Ishikawa (cell line): ENCODE measurements at regions not wholly inside any gene's neighbourhood (a gene's known extent, or its start where the extent isn't known, plus 50 kb on each side); places are given as distances from the start of the nearest gene placed in this dataset.

Source experiments
- CEBPB ChIP-seq: IDR thresholded peaks from 2 replicates; pipeline ENCODE4 v1.6.1; 2012
- CREB1 ChIP-seq: IDR thresholded peaks from 2 replicates; pipeline ENCODE4 v1.6.1; 2012; ENCODE audit warnings: low read depth
- EGR1 ChIP-seq: IDR thresholded peaks from 2 replicates; pipeline ENCODE4 v1.6.1; 2012
- EP300 ChIP-seq: IDR thresholded peaks from 2 replicates; pipeline ENCODE4 v1.6.1; 2012; ENCODE audit warnings: borderline replicate concordance
- FOXM1 ChIP-seq: IDR thresholded peaks from 2 replicates; pipeline ENCODE4 v1.6.1; 2012; ENCODE audit warnings: low read depth, borderline replicate concordance
- MAX ChIP-seq: IDR thresholded peaks from 2 replicates; pipeline ENCODE4 v1.6.1; 2012
- NFIC ChIP-seq: IDR thresholded peaks from 2 replicates; pipeline ENCODE4 v1.6.1; 2012
- RAD21 ChIP-seq: IDR thresholded peaks from 2 replicates; pipeline ENCODE4 v1.6.1; 2012; ENCODE audit warnings: low read depth
- REST ChIP-seq: IDR thresholded peaks from 2 replicates; pipeline ENCODE4 v1.6.1; 2012; ENCODE audit warnings: low read depth, mild to moderate bottlenecking
- TAF1 ChIP-seq: IDR thresholded peaks from 2 replicates; pipeline ENCODE4 v1.6.1; 2012; ENCODE audit warnings: low read depth, mild to moderate bottlenecking
- TCF12 ChIP-seq: IDR thresholded peaks from 2 replicates; pipeline ENCODE4 v1.6.1; 2012; ENCODE audit warnings: low read depth
- TEAD4 ChIP-seq: IDR thresholded peaks from 2 replicates; pipeline ENCODE4 v1.6.1; 2012
- USF1 ChIP-seq: IDR thresholded peaks from 2 replicates; pipeline ENCODE4 v1.6.1; 2012
- YY1 ChIP-seq: IDR thresholded peaks from 2 replicates; pipeline ENCODE4 v1.6.1; 2012; ENCODE audit warnings: low read depth
- ZBTB7A ChIP-seq: IDR thresholded peaks from 2 replicates; pipeline ENCODE4 v1.6.1; 2012; ENCODE audit warnings: low read depth

- no peak for TF ChIP-seq ZBTB7A
Measured at GRCh38 chr20:50294164-50295088, 103.8 kb downstream of the CEBPB start.

- TF ChIP-seq RAD21 (no peak), ZBTB7A (0 out of 2 replicates have a peak, but pooled peaks have one; percentile 4), EGR1 (no peak)
Measured at GRCh38 chr20:50295345-50295744, 104.7 kb downstream of the CEBPB start.

- TF ChIP-seq MAX (no peak), ZBTB7A (peak; percentile 15; the same call in 1 of the 2 replicates), NFIC (peak; percentile 84), CREB1 (no peak), RAD21 (no peak), TEAD4 (0 out of 2 replicates have a peak, but pooled peaks have one; percentile 19), TCF12 (peak; percentile 54; the same call in 1 of the 2 replicates)
Measured at GRCh38 chr20:50295762-50296449, 105.3 kb downstream of the CEBPB start.

GRCh38 chr20:50296450-50297375 is 106.1 kb downstream of the CEBPB start:
- no peak for TF ChIP-seq YY1
- no peak for TF ChIP-seq MAX
- no peak for TF ChIP-seq REST
- TF ChIP-seq FOXM1, result no peak
- TF ChIP-seq TEAD4, result no peak
- no peak for TF ChIP-seq RAD21
- no peak for TF ChIP-seq CREB1
- TF ChIP-seq ZBTB7A, result no peak
- TF ChIP-seq EGR1, result no peak
- no peak for TF ChIP-seq NFIC
- no peak for TF ChIP-seq TCF12
- TF ChIP-seq USF1, result no peak
- no peak for TF ChIP-seq TAF1
- no peak for TF ChIP-seq CEBPB
- TF ChIP-seq EP300, result no peak

- no peak for TF ChIP-seq EGR1
Measured at GRCh38 chr20:50297498-50298376, 107.1 kb downstream of the CEBPB start.

GRCh38 chr20:50298554-50299324 is 108.1 kb downstream of the CEBPB start:
- TF ChIP-seq CEBPB (no peak), CREB1 (no peak), EGR1 (no peak), REST (no peak), ZBTB7A (no peak), FOXM1 (no peak), TEAD4 (no peak), USF1 (no peak), TAF1 (no peak), TCF12 (no peak), NFIC (no peak)
